WTC11 (cell line): ENCODE measurements at regions not wholly inside any gene's neighbourhood (a gene's known extent, or its start where the extent isn't known, plus 50 kb on each side); places are given as distances from the start of the nearest gene placed in this dataset.
A peak's percentile ranks its signal among the peaks of the same experiment; 100 is the strongest.

ENCODE experiments used
- CBFB ChIP-seq: sonication (generic); formaldehyde crosslinking; IDR thresholded peaks from 2 replicates; pipeline ENCODE4 v1.8.1; 2022; ENCODE audit warnings: mild to moderate bottlenecking, low read depth, missing genetic modification reagents
- CREB1 ChIP-seq: sonication (generic); formaldehyde crosslinking; IDR thresholded peaks from 2 replicates; pipeline ENCODE4 v1.8.0; 2023; ENCODE audit warnings: mild to moderate bottlenecking, missing genetic modification reagents
- ELF4 ChIP-seq: sonication (generic); formaldehyde crosslinking; IDR thresholded peaks from 2 replicates; pipeline ENCODE4 v1.8.1; 2022; ENCODE audit warnings: low read depth, mild to moderate bottlenecking, moderate library complexity, missing genetic modification reagents
- EMX1 ChIP-seq: fragments of 250-450 bp; sonication (Bioruptor Pico); IDR thresholded peaks from 2 replicates; pipeline ENCODE4 v1.8.0; 2021; ENCODE audit warnings: mild to moderate bottlenecking
- ESRRA ChIP-seq: sonication (generic); formaldehyde crosslinking; IDR thresholded peaks from 2 replicates; pipeline ENCODE4 v1.8.1; 2022; ENCODE audit warnings: mild to moderate bottlenecking, missing genetic modification reagents, borderline replicate concordance
- ETV6 ChIP-seq: sonication (generic); formaldehyde crosslinking; IDR thresholded peaks from 2 replicates; pipeline ENCODE4 v1.8.1; 2022; ENCODE audit warnings: mild to moderate bottlenecking, missing genetic modification reagents
- FOXJ3 ChIP-seq: sonication (generic); formaldehyde crosslinking; IDR thresholded peaks from 2 replicates; pipeline ENCODE4 v1.9.0; 2021; ENCODE audit warnings: missing genetic modification reagents, mild to moderate bottlenecking, borderline replicate concordance
- FOXP1 ChIP-seq: sonication (generic); formaldehyde crosslinking; IDR thresholded peaks from 2 replicates; pipeline ENCODE4 v1.8.0; 2022; ENCODE audit warnings: missing genetic modification reagents, mild to moderate bottlenecking, moderate library complexity, borderline replicate concordance
- GABPB1 ChIP-seq: sonication (generic); formaldehyde crosslinking; IDR thresholded peaks from 2 replicates; pipeline ENCODE4 v1.8.1; 2023; ENCODE audit warnings: mild to moderate bottlenecking, missing genetic modification reagents
- HMGA2 ChIP-seq: fragments of 250-450 bp; sonication (Bioruptor Pico); IDR thresholded peaks from 2 replicates; pipeline ENCODE4 v1.4.0; 2021; ENCODE audit warnings: mild to moderate bottlenecking, moderate library complexity
- JAZF1 ChIP-seq: fragments of 250-450 bp; sonication (Bioruptor Pico); IDR thresholded peaks from 2 replicates; pipeline ENCODE4 v1.9.0; 2021; ENCODE audit warnings: moderate library complexity, mild to moderate bottlenecking, inconsistent platforms
- JUN ChIP-seq: sonication (generic); formaldehyde crosslinking; IDR thresholded peaks from 2 replicates; pipeline ENCODE4 v1.8.0; 2023; ENCODE audit warnings: mild to moderate bottlenecking, missing genetic modification reagents
- NFYB ChIP-seq: sonication (generic); formaldehyde crosslinking; conservative IDR thresholded peaks from 2 replicates; pipeline ENCODE4 v1.8.0; 2022; ENCODE audit warnings: low read depth, missing genetic modification reagents
- NR3C1 ChIP-seq: sonication (generic); formaldehyde crosslinking; conservative IDR thresholded peaks from 2 replicates; pipeline ENCODE4 v1.8.1; 2023; ENCODE audit warnings: low read depth, mild to moderate bottlenecking, missing genetic modification reagents
- PRRX2 ChIP-seq: fragments of 250-450 bp; sonication (Bioruptor Pico); IDR thresholded peaks from 2 replicates; pipeline ENCODE4 v1.8.0; 2021; ENCODE audit warnings: mild to moderate bottlenecking
- RORB ChIP-seq: fragments of 250-450 bp; sonication (Bioruptor Pico); IDR thresholded peaks from 2 replicates; pipeline ENCODE4 v1.9.0; 2021; ENCODE audit warnings: mild to moderate bottlenecking
- SMAD3 ChIP-seq: sonication (generic); formaldehyde crosslinking; IDR thresholded peaks from 2 replicates; pipeline ENCODE4 v1.8.0; 2022; ENCODE audit warnings: missing genetic modification reagents, mild to moderate bottlenecking, borderline replicate concordance
- SOX15 ChIP-seq: fragments of 250-450 bp; sonication (Bioruptor Pico); IDR thresholded peaks from 2 replicates; pipeline ENCODE4 v1.9.0; 2021; ENCODE audit warnings: mild to moderate bottlenecking
- ZNF263 ChIP-seq: sonication (generic); formaldehyde crosslinking; IDR thresholded peaks from 2 replicates; pipeline ENCODE4 v1.8.1; 2022; ENCODE audit warnings: low read depth, mild to moderate bottlenecking, moderate library complexity, missing genetic modification reagents
- ZNF396 ChIP-seq: fragments of 250-450 bp; sonication (Bioruptor Pico); IDR thresholded peaks from 2 replicates; pipeline ENCODE4 v1.8.0; 2021; ENCODE audit warnings: mild to moderate bottlenecking, moderate library complexity, borderline replicate concordance
- ZNF423 ChIP-seq: fragments of 250-450 bp; sonication (Bioruptor Pico); IDR thresholded peaks from 2 replicates; pipeline ENCODE4 v2.1.2; 2022; ENCODE audit warnings: mild to moderate bottlenecking, moderate library complexity
- TF ChIP-seq, protein P1 (sequence below): fragments of 250-450 bp; sonication (Bioruptor Pico); conservative IDR thresholded peaks from 2 replicates; pipeline ENCODE4 v1.9.0; 2021; ENCODE audit warnings: mild to moderate bottlenecking
- TF ChIP-seq, protein P2 (sequence below): fragments of 200-600 bp; IDR thresholded peaks from 2 replicates; pipeline ENCODE4 v1.8.0; 2022; ENCODE audit warnings: antibody characterized with exemption
- TF ChIP-seq, protein P3 (sequence below): sonication (generic); formaldehyde crosslinking; conservative IDR thresholded peaks from 2 replicates; pipeline ENCODE4 v1.8.1; 2023; ENCODE audit warnings: mild to moderate bottlenecking, low read depth, missing genetic modification reagents, moderate library complexity
- TF ChIP-seq, protein P4 (sequence below): sonication (generic); formaldehyde crosslinking; IDR thresholded peaks from 2 replicates; pipeline ENCODE4 v1.8.1; 2023; ENCODE audit warnings: mild to moderate bottlenecking, missing genetic modification reagents, moderate library complexity
- TF ChIP-seq, protein P5 (sequence below): sonication (generic); formaldehyde crosslinking; IDR thresholded peaks from 2 replicates; pipeline ENCODE4 v1.8.0; 2023; ENCODE audit warnings: missing genetic modification reagents
- TF ChIP-seq, protein P6 (sequence below): fragments of 250-450 bp; sonication (Bioruptor Pico); IDR thresholded peaks from 2 replicates; pipeline ENCODE4 v1.9.0; 2021; ENCODE audit warnings: mild to moderate bottlenecking
- TF ChIP-seq, protein P7 (sequence below): fragments of 250-450 bp; sonication (Bioruptor Pico); IDR thresholded peaks from 2 replicates; pipeline ENCODE4 v1.9.0; 2021; ENCODE audit warnings: moderate library complexity, mild to moderate bottlenecking, inconsistent platforms, borderline replicate concordance
- TF ChIP-seq, protein P8 (sequence below): sonication (generic); formaldehyde crosslinking; IDR thresholded peaks from 2 replicates; pipeline ENCODE4 v1.8.1; 2022; ENCODE audit warnings: mild to moderate bottlenecking, missing genetic modification reagents, moderate library complexity, borderline replicate concordance

DNA sequence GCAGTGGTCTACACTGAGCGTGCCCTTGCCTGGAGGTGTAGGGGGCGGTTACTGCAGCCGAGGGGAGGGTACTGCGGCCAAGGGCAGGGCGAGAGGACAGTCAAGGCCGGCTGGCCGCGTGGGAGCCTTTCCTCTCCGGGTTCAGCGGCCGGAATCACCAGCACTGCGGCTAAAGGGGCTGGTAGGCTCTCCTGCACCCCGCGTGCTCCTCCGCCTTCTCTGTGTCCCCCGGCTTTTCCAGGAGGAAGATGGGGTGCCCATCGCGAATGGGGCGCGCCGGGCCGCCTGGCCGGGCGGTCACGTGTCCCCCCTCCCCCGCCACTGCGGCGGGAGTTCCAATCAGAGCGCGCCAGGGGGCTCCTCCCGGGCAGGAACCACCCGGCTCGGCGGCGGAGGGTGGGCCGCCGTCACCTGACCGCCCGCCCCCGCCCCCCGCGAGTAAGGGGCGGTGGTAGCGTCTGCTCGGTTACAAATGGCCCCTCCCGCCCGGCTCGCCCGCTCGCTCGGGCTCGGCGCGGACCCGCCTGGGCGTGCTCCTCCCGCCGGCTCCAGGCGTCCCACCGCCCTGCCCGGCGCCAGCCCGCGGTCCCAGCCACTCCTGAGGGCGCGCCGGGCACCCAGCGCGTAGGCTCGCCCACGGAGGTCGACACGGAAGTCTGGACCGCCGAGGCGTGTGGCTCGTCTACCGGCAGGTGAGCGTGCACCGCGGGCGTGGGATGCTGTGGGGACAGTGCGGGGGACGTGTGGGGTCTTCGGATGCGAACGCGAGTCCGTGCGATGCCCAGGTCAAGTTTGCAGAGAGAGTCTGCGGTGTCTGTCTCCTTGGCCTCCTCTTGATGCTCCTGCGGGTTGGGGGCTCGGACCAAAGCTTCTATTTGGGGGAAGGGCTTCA, 242.6 kb upstream of the TOPAZ1 start (continued):
- TF ChIP-seq, protein P1, sequence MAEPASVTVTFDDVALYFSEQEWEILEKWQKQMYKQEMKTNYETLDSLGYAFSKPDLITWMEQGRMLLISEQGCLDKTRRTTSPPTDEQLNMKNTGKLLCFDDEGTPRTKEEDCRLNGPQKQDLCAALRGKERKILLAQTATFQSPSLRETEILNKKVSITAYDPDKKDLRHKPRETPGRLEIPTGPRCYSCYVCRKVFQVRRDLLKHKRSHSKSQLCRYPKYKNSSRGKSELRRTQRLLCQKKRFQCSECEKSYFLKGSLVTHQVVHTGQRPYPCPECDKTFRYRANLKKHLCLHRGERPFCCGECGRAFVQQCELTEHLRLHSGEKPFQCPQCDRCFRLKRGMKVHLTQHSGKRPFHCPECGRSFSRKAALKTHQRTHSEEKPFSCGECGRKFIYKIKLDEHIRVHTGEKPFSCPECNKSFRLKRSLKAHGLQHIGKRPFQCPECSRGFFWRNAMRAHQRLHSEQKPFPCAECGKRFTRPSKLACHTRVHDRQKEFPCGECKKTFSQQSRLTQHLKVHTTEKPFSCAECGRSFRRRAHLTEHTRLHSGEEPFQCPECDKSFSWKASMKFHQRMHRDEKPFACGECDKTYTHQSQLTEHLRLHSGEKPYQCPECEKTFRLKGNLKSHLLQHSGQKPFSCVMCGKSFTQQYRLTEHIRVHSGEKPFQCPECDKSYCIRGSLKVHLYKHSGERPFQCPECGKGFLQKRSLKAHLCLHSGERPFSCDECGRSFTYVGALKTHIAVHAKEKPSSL (CRISPR knock-in tag): no peak
- TF ChIP-seq, protein P2, sequence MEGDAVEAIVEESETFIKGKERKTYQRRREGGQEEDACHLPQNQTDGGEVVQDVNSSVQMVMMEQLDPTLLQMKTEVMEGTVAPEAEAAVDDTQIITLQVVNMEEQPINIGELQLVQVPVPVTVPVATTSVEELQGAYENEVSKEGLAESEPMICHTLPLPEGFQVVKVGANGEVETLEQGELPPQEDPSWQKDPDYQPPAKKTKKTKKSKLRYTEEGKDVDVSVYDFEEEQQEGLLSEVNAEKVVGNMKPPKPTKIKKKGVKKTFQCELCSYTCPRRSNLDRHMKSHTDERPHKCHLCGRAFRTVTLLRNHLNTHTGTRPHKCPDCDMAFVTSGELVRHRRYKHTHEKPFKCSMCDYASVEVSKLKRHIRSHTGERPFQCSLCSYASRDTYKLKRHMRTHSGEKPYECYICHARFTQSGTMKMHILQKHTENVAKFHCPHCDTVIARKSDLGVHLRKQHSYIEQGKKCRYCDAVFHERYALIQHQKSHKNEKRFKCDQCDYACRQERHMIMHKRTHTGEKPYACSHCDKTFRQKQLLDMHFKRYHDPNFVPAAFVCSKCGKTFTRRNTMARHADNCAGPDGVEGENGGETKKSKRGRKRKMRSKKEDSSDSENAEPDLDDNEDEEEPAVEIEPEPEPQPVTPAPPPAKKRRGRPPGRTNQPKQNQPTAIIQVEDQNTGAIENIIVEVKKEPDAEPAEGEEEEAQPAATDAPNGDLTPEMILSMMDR: no peak
- TF ChIP-seq, protein P3, sequence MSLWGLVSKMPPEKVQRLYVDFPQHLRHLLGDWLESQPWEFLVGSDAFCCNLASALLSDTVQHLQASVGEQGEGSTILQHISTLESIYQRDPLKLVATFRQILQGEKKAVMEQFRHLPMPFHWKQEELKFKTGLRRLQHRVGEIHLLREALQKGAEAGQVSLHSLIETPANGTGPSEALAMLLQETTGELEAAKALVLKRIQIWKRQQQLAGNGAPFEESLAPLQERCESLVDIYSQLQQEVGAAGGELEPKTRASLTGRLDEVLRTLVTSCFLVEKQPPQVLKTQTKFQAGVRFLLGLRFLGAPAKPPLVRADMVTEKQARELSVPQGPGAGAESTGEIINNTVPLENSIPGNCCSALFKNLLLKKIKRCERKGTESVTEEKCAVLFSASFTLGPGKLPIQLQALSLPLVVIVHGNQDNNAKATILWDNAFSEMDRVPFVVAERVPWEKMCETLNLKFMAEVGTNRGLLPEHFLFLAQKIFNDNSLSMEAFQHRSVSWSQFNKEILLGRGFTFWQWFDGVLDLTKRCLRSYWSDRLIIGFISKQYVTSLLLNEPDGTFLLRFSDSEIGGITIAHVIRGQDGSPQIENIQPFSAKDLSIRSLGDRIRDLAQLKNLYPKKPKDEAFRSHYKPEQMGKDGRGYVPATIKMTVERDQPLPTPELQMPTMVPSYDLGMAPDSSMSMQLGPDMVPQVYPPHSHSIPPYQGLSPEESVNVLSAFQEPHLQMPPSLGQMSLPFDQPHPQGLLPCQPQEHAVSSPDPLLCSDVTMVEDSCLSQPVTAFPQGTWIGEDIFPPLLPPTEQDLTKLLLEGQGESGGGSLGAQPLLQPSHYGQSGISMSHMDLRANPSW (CRISPR knock-in tag): no peak
- TF ChIP-seq RORB (no peak), ZNF396 (CRISPR knock-in tag) (no peak), NR3C1 (CRISPR knock-in tag) (no peak), EMX1 (CRISPR knock-in tag) (no peak), ESRRA (CRISPR knock-in tag) (0 out of 2 replicates have a peak, but pooled peaks have one; percentile 21), PRRX2 (CRISPR knock-in tag) (no peak), ETV6 (CRISPR knock-in tag) (peak; percentile 51; the same call in 1 of the 2 replicates), CBFB (CRISPR knock-in tag) (no peak), ZNF263 (peak; percentile 44; the same call in 1 of the 2 replicates), FOXJ3 (CRISPR knock-in tag) (no peak), ZNF423 (CRISPR knock-in tag) (peak; percentile 93), FOXP1 (CRISPR knock-in tag) (peak; percentile 48; the same call in 1 of the 2 replicates), CREB1 (CRISPR knock-in tag) (no peak), SOX15 (CRISPR knock-in tag) (no peak), SMAD3 (CRISPR knock-in tag) (no peak), NFYB (CRISPR knock-in tag) (no peak), GABPB1 (CRISPR knock-in tag) (no peak), ELF4 (CRISPR knock-in tag) (0 out of 2 replicates have a peak, but pooled peaks have one; percentile 51), JAZF1 (no peak), JUN (CRISPR knock-in tag) (no peak), HMGA2 (CRISPR knock-in tag) (no peak)
- TF ChIP-seq, protein P4, sequence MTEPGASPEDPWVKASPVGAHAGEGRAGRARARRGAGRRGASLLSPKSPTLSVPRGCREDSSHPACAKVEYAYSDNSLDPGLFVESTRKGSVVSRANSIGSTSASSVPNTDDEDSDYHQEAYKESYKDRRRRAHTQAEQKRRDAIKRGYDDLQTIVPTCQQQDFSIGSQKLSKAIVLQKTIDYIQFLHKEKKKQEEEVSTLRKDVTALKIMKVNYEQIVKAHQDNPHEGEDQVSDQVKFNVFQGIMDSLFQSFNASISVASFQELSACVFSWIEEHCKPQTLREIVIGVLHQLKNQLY (CRISPR knock-in tag): no peak
- TF ChIP-seq, protein P5, sequence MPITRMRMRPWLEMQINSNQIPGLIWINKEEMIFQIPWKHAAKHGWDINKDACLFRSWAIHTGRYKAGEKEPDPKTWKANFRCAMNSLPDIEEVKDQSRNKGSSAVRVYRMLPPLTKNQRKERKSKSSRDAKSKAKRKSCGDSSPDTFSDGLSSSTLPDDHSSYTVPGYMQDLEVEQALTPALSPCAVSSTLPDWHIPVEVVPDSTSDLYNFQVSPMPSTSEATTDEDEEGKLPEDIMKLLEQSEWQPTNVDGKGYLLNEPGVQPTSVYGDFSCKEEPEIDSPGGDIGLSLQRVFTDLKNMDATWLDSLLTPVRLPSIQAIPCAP: no peak
- TF ChIP-seq, protein P6, sequence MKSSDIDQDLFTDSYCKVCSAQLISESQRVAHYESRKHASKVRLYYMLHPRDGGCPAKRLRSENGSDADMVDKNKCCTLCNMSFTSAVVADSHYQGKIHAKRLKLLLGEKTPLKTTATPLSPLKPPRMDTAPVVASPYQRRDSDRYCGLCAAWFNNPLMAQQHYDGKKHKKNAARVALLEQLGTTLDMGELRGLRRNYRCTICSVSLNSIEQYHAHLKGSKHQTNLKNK: no peak
- TF ChIP-seq, protein P7, sequence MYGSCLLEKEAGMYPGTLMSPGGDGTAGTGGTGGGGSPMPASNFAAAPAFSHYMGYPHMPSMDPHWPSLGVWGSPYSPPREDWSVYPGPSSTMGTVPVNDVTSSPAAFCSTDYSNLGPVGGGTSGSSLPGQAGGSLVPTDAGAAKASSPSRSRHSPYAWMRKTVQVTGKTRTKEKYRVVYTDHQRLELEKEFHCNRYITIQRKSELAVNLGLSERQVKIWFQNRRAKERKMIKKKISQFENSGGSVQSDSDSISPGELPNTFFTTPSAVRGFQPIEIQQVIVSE (CRISPR knock-in tag): no peak
- TF ChIP-seq, protein P8, sequence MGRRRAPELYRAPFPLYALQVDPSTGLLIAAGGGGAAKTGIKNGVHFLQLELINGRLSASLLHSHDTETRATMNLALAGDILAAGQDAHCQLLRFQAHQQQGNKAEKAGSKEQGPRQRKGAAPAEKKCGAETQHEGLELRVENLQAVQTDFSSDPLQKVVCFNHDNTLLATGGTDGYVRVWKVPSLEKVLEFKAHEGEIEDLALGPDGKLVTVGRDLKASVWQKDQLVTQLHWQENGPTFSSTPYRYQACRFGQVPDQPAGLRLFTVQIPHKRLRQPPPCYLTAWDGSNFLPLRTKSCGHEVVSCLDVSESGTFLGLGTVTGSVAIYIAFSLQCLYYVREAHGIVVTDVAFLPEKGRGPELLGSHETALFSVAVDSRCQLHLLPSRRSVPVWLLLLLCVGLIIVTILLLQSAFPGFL (CRISPR knock-in tag): no peak
